GM12874 (cell line): ENCODE measurements at regions not wholly inside any gene's neighbourhood (a gene's known extent, or its start where the extent isn't known, plus 50 kb on each side); places are given as distances from the start of the nearest gene placed in this dataset.

Experiments
- CTCF ChIP-seq: IDR thresholded peaks from 2 replicates; pipeline ENCODE4 v1.5.1; 2011; ENCODE audit warnings: low read depth, mild to moderate bottlenecking, control low read depth, low read length, moderate library complexity; ENCODE audit not compliant: insufficient read depth

- TF ChIP-seq CTCF: no peak
Measured at GRCh38 chr3:117135207-117135606, 425.6 kb downstream of the TUSC7 start.

- TF ChIP-seq CTCF: no peak
Measured at GRCh38 chr3:117136003-117136402, 426.4 kb downstream of the TUSC7 start.

- TF ChIP-seq CTCF: no peak
Measured at GRCh38 chr3:117137065-117137464, 427.5 kb downstream of the TUSC7 start.

- no peak for TF ChIP-seq CTCF
Measured at GRCh38 chr3:117139681-117140080, 430.1 kb downstream of the TUSC7 start.

- no peak for TF ChIP-seq CTCF
Measured at GRCh38 chr3:117141812-117142211, 432.2 kb downstream of the TUSC7 start.

- no peak for TF ChIP-seq CTCF
Measured at GRCh38 chr3:117144853-117145252, 435.3 kb downstream of the TUSC7 start.

GRCh38 chr3:117145677-117146076, 436.1 kb downstream of the TUSC7 start:
- no peak for TF ChIP-seq CTCF

- TF ChIP-seq CTCF: no peak
Measured at GRCh38 chr3:117146571-117146970, 437.0 kb downstream of the TUSC7 start.
